HG02973 (cell line): ENCODE measurements at regions not wholly inside any gene's neighbourhood (a gene's known extent, or its start where the extent isn't known, plus 50 kb on each side); places are given as distances from the start of the nearest gene placed in this dataset.
"Not testable (repeated sequence)": the region's sequence is repeated elsewhere in the genome, so short reads cannot be mapped to it uniquely, and the experiment has no call there.

ENCODE experiments used
- ATAC-seq: cut with Tn5 transposase; IDR thresholded peaks from one replicate; pipeline ENCODE4 v1.9.1; 2021; ENCODE audit warnings: moderate library complexity; ENCODE audit not compliant: unreplicated experiment

GRCh38 chr16:60712144-60712543, 1324.1 kb downstream of the CDH8 start:
- no peak for ATAC-seq

GRCh38 chr16:60704726-60705125, 1331.5 kb downstream of the CDH8 start:
- no peak for ATAC-seq

GRCh38 chr16:60703096-60703495, 1333.1 kb downstream of the CDH8 start:
- ATAC-seq: no peak

- ATAC-seq: no peak
Measured at GRCh38 chr16:60686824-60687223, 1349.4 kb downstream of the CDH8 start.

GRCh38 chr16:60684002-60684401, 1352.2 kb downstream of the CDH8 start:
- ATAC-seq: no peak

GRCh38 chr16:60682219-60682618, 1354.0 kb downstream of the CDH8 start:
- ATAC-seq: no peak

- ATAC-seq: no peak
Measured at GRCh38 chr16:60681043-60681442, 1355.2 kb downstream of the CDH8 start.

GRCh38 chr16:60675022-60675421, 1361.2 kb downstream of the CDH8 start:
- no peak for ATAC-seq

- ATAC-seq: no peak
Measured at GRCh38 chr16:60674241-60674640, 1362.0 kb downstream of the CDH8 start.

GRCh38 chr16:60655514-60656153, 1380.6 kb downstream of the CDH8 start:
- ATAC-seq: no peak

- no peak for ATAC-seq
Measured at GRCh38 chr16:60651346-60651745, 1384.9 kb downstream of the CDH8 start.

- no peak for ATAC-seq
Measured at GRCh38 chr16:60648290-60648689, 1387.9 kb downstream of the CDH8 start.

- ATAC-seq: not testable (repeated sequence)
Measured at GRCh38 chr16:60647388-60647787, 1388.8 kb downstream of the CDH8 start.

- no peak for ATAC-seq
Measured at GRCh38 chr16:60646631-60647030, 1389.6 kb downstream of the CDH8 start.

- no peak for ATAC-seq
Measured at GRCh38 chr16:60645541-60645940, 1390.7 kb downstream of the CDH8 start.

GRCh38 chr16:60642956-60643355, 1393.3 kb downstream of the CDH8 start:
- ATAC-seq: no peak

- ATAC-seq: no peak
Measured at GRCh38 chr16:60641067-60641665, 1395.1 kb downstream of the CDH8 start.

GRCh38 chr16:60640038-60640437, 1396.2 kb downstream of the CDH8 start:
- ATAC-seq: no peak

- ATAC-seq: not testable (repeated sequence)
Measured at GRCh38 chr16:60636636-60637035, 1399.6 kb downstream of the CDH8 start.

GRCh38 chr16:60636117-60636516, 1400.1 kb downstream of the CDH8 start:
- ATAC-seq: no peak

GRCh38 chr16:60635548-60635947, 1400.7 kb downstream of the CDH8 start:
- ATAC-seq: no peak

- no peak for ATAC-seq
Measured at GRCh38 chr16:60611844-60612243, 1424.4 kb downstream of the CDH8 start.

- ATAC-seq: no peak
Measured at GRCh38 chr16:60608971-60609370, 1427.3 kb downstream of the CDH8 start.
